ENCODE measurements at regions not wholly inside any gene's neighbourhood (a gene's known extent, or its start where the extent isn't known, plus 50 kb on each side); places are given as distances from the start of the nearest gene placed in this dataset.

DNA sequence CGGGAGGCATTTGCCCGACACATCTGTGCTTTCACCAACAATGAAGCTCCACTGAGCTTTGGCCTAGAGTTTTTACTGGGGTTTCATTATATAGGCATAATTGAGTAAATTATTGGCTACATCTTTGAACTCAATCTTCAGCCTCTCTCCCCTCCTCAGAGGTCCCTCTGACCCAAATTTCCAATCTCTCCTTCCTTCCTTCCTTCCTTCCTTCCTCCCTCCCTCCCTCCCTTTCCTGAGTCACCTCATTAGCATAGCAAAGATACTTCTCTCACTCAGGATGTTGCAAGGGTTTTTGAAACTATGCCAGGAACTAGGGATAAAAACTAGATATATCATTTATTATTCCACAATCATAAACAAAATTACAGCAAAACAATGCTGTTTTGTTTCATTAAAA lies 202.8 kb upstream of the PRNP start:
- no peak for DNase-seq (ENCODE audit: low spot score in 2 of 2)
- TF ChIP-seq POLR2AphosphoS5 (IDR thresholded peaks at IDR 0.05) (no peak), POLR2A (IDR thresholded peaks at IDR 0.05) (no peak)
- TF ChIP-seq, protein P1, sequence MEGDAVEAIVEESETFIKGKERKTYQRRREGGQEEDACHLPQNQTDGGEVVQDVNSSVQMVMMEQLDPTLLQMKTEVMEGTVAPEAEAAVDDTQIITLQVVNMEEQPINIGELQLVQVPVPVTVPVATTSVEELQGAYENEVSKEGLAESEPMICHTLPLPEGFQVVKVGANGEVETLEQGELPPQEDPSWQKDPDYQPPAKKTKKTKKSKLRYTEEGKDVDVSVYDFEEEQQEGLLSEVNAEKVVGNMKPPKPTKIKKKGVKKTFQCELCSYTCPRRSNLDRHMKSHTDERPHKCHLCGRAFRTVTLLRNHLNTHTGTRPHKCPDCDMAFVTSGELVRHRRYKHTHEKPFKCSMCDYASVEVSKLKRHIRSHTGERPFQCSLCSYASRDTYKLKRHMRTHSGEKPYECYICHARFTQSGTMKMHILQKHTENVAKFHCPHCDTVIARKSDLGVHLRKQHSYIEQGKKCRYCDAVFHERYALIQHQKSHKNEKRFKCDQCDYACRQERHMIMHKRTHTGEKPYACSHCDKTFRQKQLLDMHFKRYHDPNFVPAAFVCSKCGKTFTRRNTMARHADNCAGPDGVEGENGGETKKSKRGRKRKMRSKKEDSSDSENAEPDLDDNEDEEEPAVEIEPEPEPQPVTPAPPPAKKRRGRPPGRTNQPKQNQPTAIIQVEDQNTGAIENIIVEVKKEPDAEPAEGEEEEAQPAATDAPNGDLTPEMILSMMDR (IDR thresholded peaks at IDR 0.05): no peak
- no peak overlapping the region for H3K27ac ChIP-seq
- intact Hi-C loops (cut with DNase I; ENCODE audit: low total_unique reads): no loop called here
- H3K36me3 ChIP-seq: no peaks in the 10 kb centered on the region
- no peaks in the 10 kb centered on the region for H3K27me3 ChIP-seq
- no peak overlapping the region for H3K4me3 ChIP-seq
- no peaks in the 10 kb centered on the region for H3K9me3 ChIP-seq
- H3K4me1 ChIP-seq: no peaks in the 10 kb centered on the region

DNA sequence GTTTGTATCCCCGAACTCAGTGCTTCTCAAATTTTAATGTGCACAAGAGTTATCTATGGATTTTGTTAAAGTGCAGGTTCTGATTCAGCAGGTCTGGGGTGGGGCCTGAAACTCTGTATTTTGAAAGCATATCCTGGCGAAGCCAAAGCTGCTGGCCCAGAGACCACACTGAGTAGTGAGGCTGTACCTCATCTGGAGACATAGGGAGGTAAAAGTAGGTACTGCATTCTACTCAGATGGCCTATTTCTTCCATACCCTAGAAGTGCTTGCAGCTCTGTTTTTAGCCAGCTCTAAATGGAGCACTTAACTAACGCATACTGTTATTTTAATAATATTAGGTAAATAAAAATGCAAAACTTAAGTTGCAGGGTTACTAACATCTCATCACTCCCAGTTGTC lies 206.2 kb upstream of the PRNP start:
- H3K4me1 ChIP-seq: no peaks in the 10 kb centered on the region
- H3K9me3 ChIP-seq: no peaks in the 10 kb centered on the region
- DNase-seq (ENCODE audit: low spot score in 2 of 2): no peak
- no peaks in the 10 kb centered on the region for H3K27me3 ChIP-seq
- no peak overlapping the region for H3K27ac ChIP-seq
- intact Hi-C loops (cut with DNase I; ENCODE audit: low total_unique reads): no loop called here
- TF ChIP-seq POLR2A (IDR thresholded peaks at IDR 0.05) (no peak), POLR2AphosphoS5 (IDR thresholded peaks at IDR 0.05) (no peak)
- TF ChIP-seq, protein P1 (IDR thresholded peaks at IDR 0.05): no peak
- no peak overlapping the region for H3K4me3 ChIP-seq
- H3K36me3 ChIP-seq: no peaks in the 10 kb centered on the region

DNA sequence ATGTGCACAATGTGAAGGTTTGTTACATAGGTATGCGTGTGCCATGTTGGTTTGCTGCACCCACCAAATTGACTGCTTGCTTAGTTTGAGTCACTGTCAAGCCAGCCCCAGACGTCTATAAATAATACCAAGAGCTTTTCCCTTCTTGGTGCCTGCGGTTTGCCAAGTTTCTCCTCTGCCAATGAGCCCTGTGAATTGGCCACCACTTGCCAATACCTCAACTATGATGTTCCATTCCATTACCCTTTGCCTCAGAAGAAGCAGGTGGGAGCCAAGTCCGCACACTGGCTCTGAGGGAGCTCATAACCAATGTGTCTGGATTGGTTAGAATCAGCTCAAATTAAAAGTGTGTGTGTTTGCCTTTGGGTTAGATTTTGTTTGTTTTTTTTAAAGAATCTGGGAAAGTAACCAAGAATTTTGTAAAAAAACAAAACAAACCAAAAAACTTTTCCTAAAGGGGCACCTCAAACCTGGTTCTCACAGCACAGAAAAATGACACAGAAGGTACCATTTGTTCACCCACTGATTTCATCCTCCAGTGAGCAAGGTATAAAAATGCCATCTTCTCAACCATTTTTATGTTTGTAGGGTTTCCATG lies 209.3 kb upstream of the PRNP start:
- H3K36me3 ChIP-seq: no peaks in the 10 kb centered on the region
- no peaks in the 10 kb centered on the region for H3K27me3 ChIP-seq
- H3K9me3 ChIP-seq: no peaks in the 10 kb centered on the region
- H3K4me3 ChIP-seq: no peak overlapping the region
- no peaks in the 10 kb centered on the region for H3K4me1 ChIP-seq
- intact Hi-C loops (cut with DNase I; ENCODE audit: low total_unique reads): no loop called here
- no peak for DNase-seq (ENCODE audit: low spot score in 2 of 2)
- TF ChIP-seq, protein P1 (IDR thresholded peaks at IDR 0.05): no peak
- TF ChIP-seq POLR2A (IDR thresholded peaks at IDR 0.05) (no peak), POLR2AphosphoS5 (IDR thresholded peaks at IDR 0.05) (no peak)
- no peak overlapping the region for H3K27ac ChIP-seq

DNA sequence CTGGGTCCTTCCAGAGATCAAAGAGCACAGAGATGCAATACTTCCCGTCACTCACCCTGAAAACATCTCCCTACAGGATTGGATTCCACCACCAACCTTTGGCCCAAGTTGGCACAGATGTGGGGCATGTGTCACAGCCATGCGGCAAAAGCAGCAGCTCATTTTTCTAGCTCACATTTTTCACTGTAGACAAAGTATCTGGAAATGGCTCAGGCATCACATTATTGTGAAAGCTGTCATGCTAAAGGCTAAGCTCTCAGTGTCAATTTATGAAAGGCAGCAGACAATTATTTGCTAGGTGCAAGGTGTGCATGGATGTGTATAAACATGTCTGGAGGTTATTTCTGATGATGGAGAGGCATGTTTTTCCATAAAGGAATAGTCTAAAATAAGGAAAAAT lies 213.3 kb upstream of the PRNP start:
- Histone ChIP-seq H3K36me3 (no peaks in the 10 kb centered on the region), H3K4me1 (no peaks in the 10 kb centered on the region), H3K4me3 (no peak overlapping the region), H3K27me3 (no peaks in the 10 kb centered on the region), H3K9me3 (no peaks in the 10 kb centered on the region), H3K27ac (no peak overlapping the region)
- intact Hi-C loops (cut with DNase I; ENCODE audit: low total_unique reads): no loop called here
- TF ChIP-seq, protein P1 (IDR thresholded peaks at IDR 0.05): no peak
- TF ChIP-seq POLR2AphosphoS5 (IDR thresholded peaks at IDR 0.05) (no peak), POLR2A (IDR thresholded peaks at IDR 0.05) (no peak)
- no peak for DNase-seq (ENCODE audit: low spot score in 2 of 2)

DNA sequence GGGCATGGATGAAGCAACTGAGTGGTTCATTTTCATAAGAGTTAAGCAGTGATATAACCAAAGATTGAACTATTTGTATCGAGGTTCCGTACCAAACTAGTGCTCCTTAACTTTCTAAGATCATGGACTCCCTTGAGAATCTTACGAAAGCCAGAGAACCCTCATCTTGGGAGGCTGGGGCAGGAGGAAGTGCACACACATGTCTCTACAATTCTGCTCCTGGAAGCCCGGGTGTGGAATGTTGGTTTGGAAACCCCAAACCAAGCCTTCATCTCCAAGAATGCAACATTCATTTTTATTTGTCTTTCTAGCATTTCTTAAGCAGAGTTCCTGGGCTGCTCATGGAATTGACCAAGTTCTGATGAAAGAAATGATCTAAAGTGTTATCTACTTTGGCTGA lies 215.0 kb upstream of the PRNP start:
- Histone ChIP-seq H3K27ac (no peak overlapping the region), H3K27me3 (no peaks in the 10 kb centered on the region), H3K9me3 (no peaks in the 10 kb centered on the region), H3K4me1 (no peaks in the 10 kb centered on the region), H3K36me3 (no peaks in the 10 kb centered on the region), H3K4me3 (no peak overlapping the region)
- DNase-seq (ENCODE audit: low spot score in 2 of 2): no peak
- TF ChIP-seq POLR2A (IDR thresholded peaks at IDR 0.05) (no peak), POLR2AphosphoS5 (IDR thresholded peaks at IDR 0.05) (no peak)
- TF ChIP-seq, protein P1 (IDR thresholded peaks at IDR 0.05): no peak
- intact Hi-C loops (cut with DNase I; ENCODE audit: low total_unique reads): no loop called here
